Mesenchymal stem cell (in vitro differentiated cells and primary cell): ENCODE measurements at regions not wholly inside any gene's neighbourhood (a gene's known extent, or its start where the extent isn't known, plus 50 kb on each side); places are given as distances from the start of the nearest gene placed in this dataset.

Source experiments
- DNase-seq: peaks from one replicate; pipeline ENCODE4 v3.0.0-alpha.2; 2013
- H2AFZ ChIP-seq: one replicate; pipeline ENCODE4 v1.6.1; 2013; ENCODE audit warnings: low read depth, mild to moderate bottlenecking, control low read depth, inconsistent platforms, low read length, moderate library complexity
- H2AK5ac ChIP-seq: 2 replicates; pipeline ENCODE4 v1.6.1; 2013; ENCODE audit warnings: low read length, moderate library complexity, mild to moderate bottlenecking, inconsistent platforms; ENCODE audit not compliant: severe bottlenecking
- H2BK120ac ChIP-seq: one replicate; pipeline ENCODE4 v1.6.1; 2013; ENCODE audit warnings: low read depth, mild to moderate bottlenecking, inconsistent platforms, low read length, moderate library complexity
- H2BK12ac ChIP-seq, 2 experiments: one replicate each; pipeline ENCODE4 v1.6.1; 2013; ENCODE audit warnings: inconsistent platforms in 2 of 2, low read length in 2 of 2, mild to moderate bottlenecking in 2 of 2, moderate library complexity in 2 of 2, control low read depth in 1 of 2
- H2BK15ac ChIP-seq: one replicate; pipeline ENCODE4 v1.6.1; 2013; ENCODE audit warnings: mild to moderate bottlenecking, low read depth, inconsistent platforms; ENCODE audit not compliant: poor library complexity, severe bottlenecking
- H2BK5ac ChIP-seq: 2 replicates; pipeline ENCODE4 v1.6.1; 2013; ENCODE audit warnings: low read depth, mild to moderate bottlenecking, low read length, control low read depth, inconsistent platforms; ENCODE audit not compliant: poor library complexity, severe bottlenecking
- H3K14ac ChIP-seq, 2 experiments: one replicate each; pipeline ENCODE4 v1.6.1; 2013; ENCODE audit warnings: inconsistent platforms in 2 of 2, low read length in 2 of 2, control low read depth in 1 of 2, mild to moderate bottlenecking in 1 of 2, moderate library complexity in 1 of 2
- H3K18ac ChIP-seq, 2 experiments: one replicate each; pipeline ENCODE4 v1.6.1; 2013; ENCODE audit warnings: inconsistent platforms in 2 of 2, low read length in 2 of 2, control low read depth in 1 of 2, low read depth in 1 of 2, mild to moderate bottlenecking in 1 of 2
- H3K23ac ChIP-seq, 2 experiments: one replicate each; pipeline ENCODE4 v1.6.1; 2013; ENCODE audit warnings: inconsistent platforms in 2 of 2, low read length in 2 of 2, mild to moderate bottlenecking in 2 of 2, moderate library complexity in 2 of 2, control low read depth in 1 of 2
- H3K27ac ChIP-seq: 2 replicates; pipeline ENCODE4 v1.5.1; 2013; ENCODE audit warnings: mild to moderate bottlenecking, moderate library complexity, low read length, control low read depth, inconsistent platforms; ENCODE audit not compliant: poor library complexity, severe bottlenecking
- H3K27me3 ChIP-seq, 2 experiments: 2 replicates each; pipeline versions ENCODE4 v1.6.1 to v1.7.0; 2013; ENCODE audit warnings: low read length in 2 of 2, mild to moderate bottlenecking in 2 of 2, moderate library complexity in 2 of 2, control low read depth in 1 of 2, inconsistent platforms in 1 of 2; ENCODE audit not compliant: control insufficient read depth in 1 of 2, insufficient read depth in 1 of 2
- H3K36me3 ChIP-seq, 2 experiments: 2 replicates each; pipeline versions ENCODE4 v1.6.1 to v1.7.0; 2013; ENCODE audit warnings: low read length in 2 of 2, control low read depth in 1 of 2, inconsistent platforms in 1 of 2, low read depth in 1 of 2, mild to moderate bottlenecking in 1 of 2; ENCODE audit not compliant: insufficient read depth in 2 of 2, control insufficient read depth in 1 of 2
- H3K4ac ChIP-seq, 2 experiments: one replicate each; pipeline ENCODE4 v1.6.1; 2013; ENCODE audit warnings: inconsistent platforms in 2 of 2, low read length in 2 of 2, mild to moderate bottlenecking in 2 of 2, moderate library complexity in 2 of 2, control low read depth in 1 of 2, low read depth in 1 of 2
- H3K4me1 ChIP-seq: 2 replicates; pipeline ENCODE4 v1.6.1; 2013; ENCODE audit warnings: low read depth, low read length, control low read depth; ENCODE audit not compliant: control insufficient read depth, insufficient read depth
- H3K4me2 ChIP-seq: 2 replicates; pipeline ENCODE4 v1.6.1; 2013; ENCODE audit warnings: low read length, mild to moderate bottlenecking, inconsistent platforms; ENCODE audit not compliant: poor library complexity, severe bottlenecking
- H3K4me3 ChIP-seq, 2 experiments: 2 replicates each; pipeline versions ENCODE4 v1.5.1 to v1.7.0; 2013; ENCODE audit warnings: low read length in 2 of 2, mild to moderate bottlenecking in 2 of 2, control low read depth in 1 of 2, low read depth in 1 of 2; ENCODE audit not compliant: insufficient read depth in 1 of 2
- H3K79me1 ChIP-seq: replicated peaks from 2 replicates; pipeline ENCODE4 v1.6.1; 2013; ENCODE audit warnings: mild to moderate bottlenecking, control low read depth, low read length, inconsistent platforms; ENCODE audit not compliant: poor library complexity, severe bottlenecking
- H3K9ac ChIP-seq: 2 replicates; pipeline ENCODE4 v1.7.0; 2013; ENCODE audit warnings: mild to moderate bottlenecking, low read length, moderate library complexity
- H3K9me3 ChIP-seq: 2 replicates; pipeline ENCODE4 v1.7.0; 2013; ENCODE audit warnings: mild to moderate bottlenecking, low read length; ENCODE audit not compliant: control insufficient read depth
- H4K8ac ChIP-seq: one replicate; pipeline ENCODE4 v1.6.1; 2013; ENCODE audit warnings: inconsistent platforms, mild to moderate bottlenecking, low read length, moderate library complexity
- H4K91ac ChIP-seq: one replicate; pipeline ENCODE4 v1.6.1; 2013; ENCODE audit warnings: mild to moderate bottlenecking, low read length, inconsistent platforms
- WGBS: methylation state at CpG from one replicate; pipeline ENCODE4 v1.1.7; 2013; ENCODE audit warnings: mixed read lengths; 5-methylcytosine and 5-hydroxymethylcytosine counted together

DNA sequence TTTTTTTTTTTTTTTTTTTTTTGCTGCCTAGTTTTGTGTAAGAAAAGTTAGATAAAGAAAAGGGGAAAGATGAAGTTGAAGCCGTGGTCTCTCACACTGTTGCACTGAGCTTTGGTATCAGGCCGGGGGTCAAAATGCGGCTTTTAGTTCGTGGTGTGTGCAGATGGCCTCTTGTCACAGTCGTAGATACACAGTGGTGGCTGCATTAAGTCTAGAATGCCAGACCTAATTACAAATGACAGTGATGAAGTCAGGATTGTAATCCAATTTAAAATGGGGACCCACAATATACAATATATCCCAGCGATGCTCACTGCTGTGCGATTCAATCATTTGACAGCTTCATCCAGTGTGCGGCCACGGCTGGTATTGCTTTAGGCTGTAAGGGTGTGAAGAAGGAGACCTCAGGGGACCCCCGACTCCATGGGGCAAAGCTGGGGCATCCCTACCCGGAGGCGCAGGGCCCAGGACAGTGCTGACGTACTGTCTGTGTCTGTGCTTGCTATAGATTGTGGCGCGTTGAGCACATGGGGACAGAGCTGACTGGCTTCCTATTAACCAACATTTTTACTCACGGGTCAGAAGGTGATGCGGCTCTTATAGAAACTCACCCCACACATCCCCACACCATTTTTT is 210.0 kb upstream of the SOX4 start:
- Histone ChIP-seq H3K4me1 (peaks cover 3% of the 10 kb centered on the region), H2AFZ (no peak overlapping the region), H3K79me1 (no peaks in the 10 kb centered on the region), H3K4me2 (no peak overlapping the region), H3K27ac (no peak overlapping the region), H3K4ac (peak overlapping the region in 1 of 2 experiments; percentile 17), H3K4me3 (no peak overlapping the region), H3K36me3 (no peaks in the 10 kb centered on the region), H3K9me3 (no peaks in the 10 kb centered on the region), H2AK5ac (no peak overlapping the region), H4K8ac (peak overlapping the region; percentile 78), H4K91ac (peak overlapping the region; percentile 84), H2BK15ac (no peak overlapping the region), H2BK12ac (peak overlapping the region in 1 of 2 experiments; percentile 67), H2BK5ac (no peak overlapping the region), H3K14ac (peak overlapping the region in 1 of 2 experiments; percentile 30), H3K18ac (no peak overlapping the region), H3K27me3 (no peaks in the 10 kb centered on the region), H3K23ac (no peak overlapping the region), H3K9ac (no peak overlapping the region), H2BK120ac (no peak overlapping the region)
- 97% methylated on average over 17 of the region's 17 CpGs for WGBS
- no peak for DNase-seq

DNA sequence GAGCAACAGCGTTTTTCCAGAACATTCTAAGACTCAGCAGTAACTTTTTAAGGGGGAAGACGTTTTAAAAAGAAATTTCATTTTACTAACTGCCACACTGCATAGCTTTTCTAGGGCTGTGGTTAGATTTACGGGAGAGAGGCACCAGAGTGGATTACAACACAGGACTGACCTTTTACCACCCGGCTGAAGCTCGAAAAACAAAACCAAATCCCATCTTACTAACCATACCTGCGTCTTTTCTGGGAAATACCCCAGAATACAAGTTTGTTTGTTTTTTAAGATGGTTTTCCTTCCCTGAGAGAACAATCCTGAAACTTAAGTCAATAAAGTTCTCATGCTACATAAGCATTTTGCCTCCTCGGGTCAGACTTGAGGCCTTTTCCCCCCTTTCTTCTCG is 209.3 kb upstream of the SOX4 start:
- no peak overlapping the region for H2BK12ac ChIP-seq

DNA sequence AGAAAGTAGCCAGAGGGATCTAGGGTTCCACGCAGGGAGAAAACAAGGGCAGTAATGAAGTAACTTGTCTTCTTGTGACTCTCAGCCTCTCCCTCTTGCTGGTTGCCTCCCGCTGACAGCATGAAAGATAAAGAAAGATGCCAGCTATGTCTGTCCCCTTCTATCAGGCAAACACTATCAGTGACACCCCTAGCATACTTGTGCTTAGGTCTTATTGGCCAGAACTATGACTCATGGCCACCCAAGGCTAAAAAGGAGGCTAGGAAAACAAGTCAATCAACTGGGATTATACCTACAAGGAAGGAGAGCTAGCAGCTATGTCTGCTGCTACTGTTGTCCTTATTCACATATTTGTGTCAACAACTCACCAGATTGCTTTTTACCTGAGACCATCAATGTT is 206.8 kb upstream of the SOX4 start:
- 63% methylated on average over 2 of the region's 2 CpGs for WGBS
- Histone ChIP-seq H3K27me3 (no peaks in the 10 kb centered on the region), H2AK5ac (no peak overlapping the region)

More for the DNA sequence above, 209.3 kb upstream of the SOX4 start:
- Histone ChIP-seq H3K9ac (no peak overlapping the region), H3K36me3 (no peaks in the 10 kb centered on the region), H2BK120ac (no peak overlapping the region), H3K14ac (no peak overlapping the region), H2AK5ac (no peak overlapping the region), H3K18ac (no peak overlapping the region), H2BK15ac (no peak overlapping the region), H3K79me1 (no peaks in the 10 kb centered on the region), H2AFZ (no peak overlapping the region), H3K4me1 (peaks cover 3% of the 10 kb centered on the region), H3K4ac (no peak overlapping the region), H2BK5ac (no peak overlapping the region), H3K4me3 (no peak overlapping the region), H3K9me3 (no peaks in the 10 kb centered on the region), H3K27me3 (no peaks in the 10 kb centered on the region), H4K91ac (no peak overlapping the region), H3K23ac (no peak overlapping the region), H3K27ac (no peak overlapping the region), H3K4me2 (no peak overlapping the region), H4K8ac (no peak overlapping the region)
- DNase-seq, result peak; percentile 37
- 87% methylated on average over 7 of the region's 8 CpGs for WGBS

DNA sequence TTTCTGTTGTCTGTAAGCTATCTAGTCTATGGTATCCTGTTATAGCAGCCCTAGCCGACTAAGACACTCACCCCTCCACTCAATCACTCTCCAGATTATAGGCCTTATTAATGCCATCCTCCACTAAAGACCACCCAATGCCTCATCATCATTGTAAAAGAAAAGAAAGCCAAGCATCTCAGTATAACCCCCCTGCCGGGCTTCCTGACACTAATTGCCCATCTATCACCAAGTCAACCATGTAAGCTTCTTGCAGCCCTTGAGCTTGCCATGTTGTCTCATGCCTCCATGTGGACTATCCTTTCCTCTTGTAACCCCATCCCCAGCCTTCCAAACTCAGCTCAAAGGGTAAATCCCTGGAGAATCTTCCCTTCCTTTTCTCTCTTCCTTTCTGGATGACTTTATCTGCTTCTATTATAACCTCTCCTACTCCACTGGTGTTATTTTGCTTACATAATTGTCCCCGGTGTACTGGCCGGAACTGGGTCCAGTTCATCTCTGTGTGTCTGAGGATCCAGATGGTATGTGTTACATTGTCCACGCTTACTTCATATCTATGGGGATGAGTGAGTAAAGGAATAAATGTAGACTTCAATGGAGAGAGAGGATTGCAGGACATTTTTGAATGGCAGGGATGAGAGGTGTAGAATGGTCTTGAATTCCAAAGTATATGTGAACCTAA is 202.9 kb upstream of the SOX4 start:
- Histone ChIP-seq H3K36me3 (no peaks in the 10 kb centered on the region), H2BK5ac (no peak overlapping the region), H2AFZ (no peak overlapping the region), H3K27me3 (no peaks in the 10 kb centered on the region), H4K8ac (no peak overlapping the region), H3K4me1 (peaks cover 1% of the 10 kb centered on the region), H2AK5ac (no peak overlapping the region), H3K4ac (no peak overlapping the region), H3K9ac (no peak overlapping the region), H3K27ac (no peak overlapping the region), H2BK120ac (no peak overlapping the region), H3K4me3 (no peak overlapping the region), H3K9me3 (no peaks in the 10 kb centered on the region), H3K18ac (no peak overlapping the region), H3K23ac (no peak overlapping the region), H3K79me1 (no peaks in the 10 kb centered on the region), H2BK12ac (no peak overlapping the region), H3K4me2 (no peak overlapping the region), H4K91ac (no peak overlapping the region), H2BK15ac (no peak overlapping the region), H3K14ac (no peak overlapping the region)
- no peak for DNase-seq
- WGBS, result 94% methylated on average over 5 of the region's 5 CpGs

More for the DNA sequence above, 206.8 kb upstream of the SOX4 start:
- Histone ChIP-seq H3K4me2 (no peak overlapping the region), H3K9me3 (no peaks in the 10 kb centered on the region), H3K4me3 (no peak overlapping the region), H3K4ac (no peak overlapping the region), H4K8ac (no peak overlapping the region), H2BK12ac (peak overlapping the region in 1 of 2 experiments; percentile 71), H3K14ac (no peak overlapping the region), H3K18ac (no peak overlapping the region), H2BK120ac (no peak overlapping the region), H3K23ac (no peak overlapping the region), H3K4me1 (peaks cover 3% of the 10 kb centered on the region), H4K91ac (no peak overlapping the region), H2AFZ (no peak overlapping the region), H3K9ac (no peak overlapping the region), H3K36me3 (no peaks in the 10 kb centered on the region), H3K79me1 (no peaks in the 10 kb centered on the region), H3K27ac (no peak overlapping the region), H2BK5ac (no peak overlapping the region), H2BK15ac (no peak overlapping the region)
- DNase-seq, result no peak
